Chondrocyte (in vitro differentiated cells): ENCODE measurements at regions not wholly inside any gene's neighbourhood (a gene's known extent, or its start where the extent isn't known, plus 50 kb on each side); places are given as distances from the start of the nearest gene placed in this dataset.

Experiments
- DNase-seq: peaks from one replicate; pipeline ENCODE4 v3.0.0; 2021; ENCODE audit warnings: mixed read lengths, low spot score
- H3K27ac Mint-ChIP-seq: one replicate; pipeline ENCODE4 v1.8.0; 2021; ENCODE audit warnings: mild to moderate bottlenecking, moderate library complexity, mixed read lengths; ENCODE audit not compliant: unreplicated experiment
- H3K27me3 Mint-ChIP-seq: 2 replicates; pipeline ENCODE4 v1.8.0; 2021; ENCODE audit warnings: low read depth, mixed read lengths
- H3K36me3 Mint-ChIP-seq: 2 replicates; pipeline ENCODE4 v1.8.0; 2021; ENCODE audit warnings: low read depth, mixed read lengths
- H3K4me1 Mint-ChIP-seq: 2 replicates; pipeline ENCODE4 v1.8.0; 2021; ENCODE audit warnings: low read depth, mild to moderate bottlenecking, mixed read lengths
- H3K4me3 Mint-ChIP-seq: one replicate; pipeline ENCODE4 v1.8.0; 2021; ENCODE audit warnings: mild to moderate bottlenecking, moderate library complexity, mixed read lengths; ENCODE audit not compliant: unreplicated experiment
- H3K9me3 Mint-ChIP-seq: 2 replicates; pipeline ENCODE4 v1.8.0; 2021; ENCODE audit warnings: low read depth, mixed read lengths
- TF ChIP-seq, protein P1 (sequence below): fragments of 200-600 bp; sonication (generic); IDR thresholded peaks from 2 replicates; pipeline ENCODE4 v1.5.0; 2021; ENCODE audit warnings: antibody characterized with exemption, mild to moderate bottlenecking, moderate library complexity

DNA sequence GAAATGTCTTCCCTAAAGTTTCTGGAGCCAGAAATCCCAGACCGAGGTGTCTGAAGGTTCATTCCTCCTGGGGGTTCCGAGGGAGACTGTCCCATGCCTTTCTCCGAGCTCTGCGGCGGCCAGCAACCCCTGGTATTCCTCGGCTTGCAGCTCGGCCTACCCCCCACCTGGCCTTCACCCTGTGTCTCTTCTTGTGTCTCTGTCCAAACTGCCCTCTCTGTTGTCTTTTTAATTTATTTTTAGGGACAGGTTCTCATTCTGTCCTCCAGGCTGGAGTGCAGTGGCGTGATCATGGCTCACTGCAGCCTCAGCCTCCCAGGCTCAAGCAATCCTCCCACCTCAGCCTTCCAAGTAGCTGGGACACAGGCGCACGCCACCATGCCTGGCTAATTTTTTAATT, 211.7 kb downstream of the SEC14L1 start:
- DNase-seq, result peak; percentile 46
- H3K27ac Mint-ChIP-seq, result no peak overlapping the region
- H3K4me1 Mint-ChIP-seq, result peaks cover 40% of the 10 kb centered on the region
- peaks cover 2% of the 10 kb centered on the region for H3K36me3 Mint-ChIP-seq
- H3K27me3 Mint-ChIP-seq, result no peaks in the 10 kb centered on the region
- H3K4me3 Mint-ChIP-seq, result no peak overlapping the region
- H3K9me3 Mint-ChIP-seq, result no peaks in the 10 kb centered on the region
- TF ChIP-seq, protein P1, sequence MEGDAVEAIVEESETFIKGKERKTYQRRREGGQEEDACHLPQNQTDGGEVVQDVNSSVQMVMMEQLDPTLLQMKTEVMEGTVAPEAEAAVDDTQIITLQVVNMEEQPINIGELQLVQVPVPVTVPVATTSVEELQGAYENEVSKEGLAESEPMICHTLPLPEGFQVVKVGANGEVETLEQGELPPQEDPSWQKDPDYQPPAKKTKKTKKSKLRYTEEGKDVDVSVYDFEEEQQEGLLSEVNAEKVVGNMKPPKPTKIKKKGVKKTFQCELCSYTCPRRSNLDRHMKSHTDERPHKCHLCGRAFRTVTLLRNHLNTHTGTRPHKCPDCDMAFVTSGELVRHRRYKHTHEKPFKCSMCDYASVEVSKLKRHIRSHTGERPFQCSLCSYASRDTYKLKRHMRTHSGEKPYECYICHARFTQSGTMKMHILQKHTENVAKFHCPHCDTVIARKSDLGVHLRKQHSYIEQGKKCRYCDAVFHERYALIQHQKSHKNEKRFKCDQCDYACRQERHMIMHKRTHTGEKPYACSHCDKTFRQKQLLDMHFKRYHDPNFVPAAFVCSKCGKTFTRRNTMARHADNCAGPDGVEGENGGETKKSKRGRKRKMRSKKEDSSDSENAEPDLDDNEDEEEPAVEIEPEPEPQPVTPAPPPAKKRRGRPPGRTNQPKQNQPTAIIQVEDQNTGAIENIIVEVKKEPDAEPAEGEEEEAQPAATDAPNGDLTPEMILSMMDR, result no peak

DNA sequence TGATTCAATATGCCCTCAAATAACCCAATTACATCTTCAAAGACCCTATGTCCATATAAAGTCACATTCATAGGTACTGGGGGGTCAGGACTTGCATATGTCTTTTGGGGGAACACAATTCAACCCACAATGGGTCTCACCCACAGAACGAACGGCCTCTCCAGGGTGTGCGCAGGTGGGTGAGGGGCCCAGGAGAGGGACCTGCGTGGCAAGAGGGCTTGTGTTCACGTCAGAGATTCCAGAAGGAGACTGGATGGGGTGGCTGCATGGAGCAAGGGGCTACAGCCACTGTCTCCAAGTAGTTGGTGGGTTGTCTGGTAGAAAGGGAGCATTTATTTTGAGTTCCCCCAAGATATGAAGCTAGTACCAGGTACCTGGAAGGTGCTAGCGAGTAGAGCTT, 212.2 kb downstream of the SEC14L1 start:
- peak; percentile 36 for DNase-seq
- Mint-ChIP-seq H3K4me3 (no peak overlapping the region), H3K27ac (no peak overlapping the region)

DNA sequence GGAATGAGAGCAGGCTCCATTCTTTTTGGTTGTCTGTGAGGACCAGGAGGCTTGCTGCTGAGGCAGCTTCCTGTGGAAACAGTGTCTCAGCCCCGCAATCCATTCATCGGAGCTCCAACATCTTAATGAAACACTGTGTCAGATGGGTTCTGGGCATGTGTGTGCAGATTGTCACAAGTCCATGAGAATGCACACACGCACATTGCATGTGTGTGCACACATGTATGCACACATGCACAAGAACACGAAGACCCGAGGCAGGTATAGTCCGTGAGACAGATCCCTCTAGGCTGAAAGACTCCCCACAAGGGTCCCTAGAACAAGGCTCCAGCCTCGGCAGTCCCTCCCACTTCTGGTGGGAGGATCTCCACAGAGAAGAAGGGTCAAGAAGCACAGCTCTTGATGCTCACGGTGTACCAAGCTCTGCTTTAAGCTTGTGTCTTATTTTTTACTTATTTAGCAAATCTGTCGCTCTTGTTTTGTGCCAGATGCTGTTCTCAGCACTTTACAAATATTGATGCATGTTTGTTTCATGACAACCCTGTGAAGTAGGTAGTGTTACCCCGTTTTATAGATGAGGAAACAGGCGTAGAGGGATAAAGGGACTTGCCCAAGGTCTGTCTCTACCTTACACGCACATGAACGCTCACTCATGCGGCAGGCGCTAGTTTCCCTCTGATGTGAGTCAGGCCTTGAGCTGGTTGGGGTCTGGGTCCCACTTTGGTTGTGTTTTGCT, 213.1 kb downstream of the SEC14L1 start:
- Mint-ChIP-seq H3K36me3 (peaks cover 2% of the 10 kb centered on the region), H3K27ac (no peak overlapping the region)

More for the DNA sequence above, 212.2 kb downstream of the SEC14L1 start:
- Mint-ChIP-seq H3K4me1 (peaks cover 40% of the 10 kb centered on the region), H3K36me3 (peaks cover 2% of the 10 kb centered on the region), H3K27me3 (no peaks in the 10 kb centered on the region), H3K9me3 (no peaks in the 10 kb centered on the region)
- TF ChIP-seq, protein P1, result no peak

DNA sequence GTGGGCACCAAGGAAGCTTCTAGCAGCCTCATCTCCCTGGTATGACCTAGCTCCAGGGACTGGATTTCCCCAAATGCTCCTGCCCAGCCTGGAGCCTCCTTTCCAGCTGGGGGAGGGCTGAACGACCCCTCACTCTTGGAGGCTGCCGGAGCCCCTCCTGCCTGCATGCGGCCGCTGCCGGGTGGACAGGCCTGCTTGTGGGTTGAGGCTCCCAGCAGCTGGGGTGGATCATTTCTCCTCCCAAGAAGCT, 213.6 kb downstream of the SEC14L1 start:
- peaks cover 40% of the 10 kb centered on the region for H3K4me1 Mint-ChIP-seq
- TF ChIP-seq, protein P1, result no peak
- no peak for DNase-seq
- no peak overlapping the region for H3K27ac Mint-ChIP-seq
- H3K27me3 Mint-ChIP-seq, result no peaks in the 10 kb centered on the region
- no peak overlapping the region for H3K4me3 Mint-ChIP-seq
- H3K36me3 Mint-ChIP-seq, result peaks cover 2% of the 10 kb centered on the region
- no peaks in the 10 kb centered on the region for H3K9me3 Mint-ChIP-seq

More for the DNA sequence above, 213.1 kb downstream of the SEC14L1 start:
- peak; percentile 54 for DNase-seq
- Mint-ChIP-seq H3K4me3 (no peak overlapping the region), H3K4me1 (peaks cover 40% of the 10 kb centered on the region), H3K9me3 (no peaks in the 10 kb centered on the region), H3K27me3 (no peaks in the 10 kb centered on the region)
- TF ChIP-seq, protein P1, result no peak

DNA sequence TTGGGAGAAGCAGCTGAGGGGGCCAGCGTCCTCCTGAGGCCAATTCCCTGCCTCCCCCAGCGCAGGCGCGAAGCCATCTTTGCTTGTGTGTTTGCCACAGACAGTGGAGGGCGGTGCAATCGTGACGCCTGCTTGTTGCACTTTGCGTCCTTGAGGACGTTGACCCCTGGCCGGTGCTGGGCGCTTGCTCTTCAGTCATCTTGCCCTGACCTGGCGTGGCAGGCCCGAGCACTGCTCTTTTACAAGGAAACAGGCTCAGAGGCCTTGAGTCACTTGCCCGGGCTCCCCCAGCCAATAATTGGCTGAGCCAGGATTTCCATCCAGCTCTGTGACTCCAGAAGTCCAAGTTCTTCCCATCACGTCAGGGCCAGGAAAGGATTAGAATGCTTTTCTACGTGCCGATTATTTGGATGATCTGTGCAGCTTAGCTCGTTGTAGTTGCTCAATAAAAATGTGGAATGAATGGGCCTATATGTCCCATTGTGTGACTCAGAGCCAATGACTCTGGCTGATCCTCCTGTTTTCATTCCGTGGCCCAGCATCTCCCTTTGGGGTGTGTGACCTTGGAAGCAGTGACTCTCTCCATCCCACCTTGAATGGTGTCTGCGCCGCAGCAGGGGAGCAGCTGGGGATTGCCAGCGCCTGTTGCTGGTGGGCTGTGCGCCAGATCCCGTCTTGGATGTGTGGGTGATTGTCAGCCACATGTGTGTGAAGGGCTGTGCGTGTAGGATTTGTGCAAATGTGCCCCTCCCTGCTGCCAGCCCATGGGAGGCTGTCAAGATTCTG, 214.1 kb downstream of the SEC14L1 start:
- Mint-ChIP-seq H3K4me1 (peaks cover 39% of the 10 kb centered on the region), H3K27ac (no peak overlapping the region), H3K27me3 (no peaks in the 10 kb centered on the region), H3K4me3 (no peak overlapping the region), H3K9me3 (no peaks in the 10 kb centered on the region), H3K36me3 (peaks cover 2% of the 10 kb centered on the region)
- TF ChIP-seq, protein P1, result no peak
- DNase-seq, result peak; percentile 85
